ENCODE measurements at regions not wholly inside any gene's neighbourhood (a gene's known extent, or its start where the extent isn't known, plus 50 kb on each side); places are given as distances from the start of the nearest gene placed in this dataset.

- Histone ChIP-seq H3K9me3 (peaks cover 0 to 8% (median 0%) of the 10 kb centered on the region in 4 donors), H3K4me1 (no peaks in the 10 kb centered on the region), H3K4me3 (no peak overlapping the region), H3K27me3 (peaks cover 0 to 29% (median 0%) of the 10 kb centered on the region in 3 donors), H3K36me3 (no peaks in the 10 kb centered on the region), H3K27ac (no peak overlapping the region)
- intact Hi-C loops (cut with DNase I; ENCODE audit: low total_unique reads) = no loop called here
- TF ChIP-seq POLR2AphosphoS5 (IDR thresholded peaks at IDR 0.05) (no peak), CTCF (IDR thresholded peaks at IDR 0.05) (no peak), EP300 (IDR thresholded peaks at IDR 0.05) (no peak), POLR2A (IDR thresholded peaks at IDR 0.05) (no peak)
- DNase-seq = no peak
- WGBS, 5 donors = 66 to 78% (median 74%) methylated on average over 7 to 8 of the region's 8 CpGs
Observed at GRCh38 chr18:78918707-78919106, 60.9 kb upstream of the SALL3 start.

- intact Hi-C loops (cut with DNase I; ENCODE audit: low total_unique reads) = no loop called here
- Histone ChIP-seq H3K27ac (no peak overlapping the region), H3K27me3 (peaks cover 0 to 18% (median 0%) of the 10 kb centered on the region in 3 donors), H3K36me3 (no peaks in the 10 kb centered on the region), H3K4me3 (no peak overlapping the region), H3K9me3 (no peaks in the 10 kb centered on the region), H3K4me1 (no peaks in the 10 kb centered on the region)
- TF ChIP-seq POLR2A (IDR thresholded peaks at IDR 0.05) (no peak), POLR2AphosphoS5 (IDR thresholded peaks at IDR 0.05) (no peak), EP300 (IDR thresholded peaks at IDR 0.05) (no peak), CTCF (IDR thresholded peaks at IDR 0.05) (no peak)
- 80 to 86% (median 84%) methylated on average over 5 of the region's 5 CpGs for WGBS, 5 donors
- DNase-seq = no peak
Observed at GRCh38 chr18:78919956-78920355, 59.7 kb upstream of the SALL3 start.

- Histone ChIP-seq H3K36me3 (no peaks in the 10 kb centered on the region), H3K27me3 (peaks cover 0 to 18% (median 0%) of the 10 kb centered on the region in 3 donors), H3K9me3 (peaks cover 0 to 1% (median under 1%) of the 10 kb centered on the region in 4 donors), H3K4me3 (no peak overlapping the region), H3K4me1 (no peaks in the 10 kb centered on the region), H3K27ac (no peak overlapping the region)
- 83 to 87% (median 86%) methylated on average over 17 of the region's 17 CpGs for WGBS, 5 donors
- no peak for TF ChIP-seq POLR2AphosphoS5 (IDR thresholded peaks at IDR 0.05)
- no peak for DNase-seq
- intact Hi-C loops (cut with DNase I; ENCODE audit: low total_unique reads) = no loop called here
Observed at GRCh38 chr18:78920456-78921138, 59.0 kb upstream of the SALL3 start.

GRCh38 chr18:78922856-78923255, 56.8 kb upstream of the SALL3 start:
- intact Hi-C loops (cut with DNase I; ENCODE audit: low total_unique reads) = no loop called here
- H3K36me3 ChIP-seq = no peaks in the 10 kb centered on the region
- no peak overlapping the region for H3K27ac ChIP-seq
- WGBS, 5 donors = 76 to 89% (median 87%) methylated on average over 17 to 18 of the region's 18 CpGs
- no peaks in the 10 kb centered on the region for H3K4me1 ChIP-seq
- H3K4me3 ChIP-seq = no peak overlapping the region
- TF ChIP-seq CTCF (IDR thresholded peaks at IDR 0.05) (no peak), POLR2AphosphoS5 (IDR thresholded peaks at IDR 0.05) (no peak), POLR2A (IDR thresholded peaks at IDR 0.05) (no peak), EP300 (IDR thresholded peaks at IDR 0.05) (no peak)
- no peak for DNase-seq
- H3K9me3 ChIP-seq = peaks cover 0 to 8% (median 2%) of the 10 kb centered on the region in 4 donors
- H3K27me3 ChIP-seq = peaks cover 0 to 18% (median 0%) of the 10 kb centered on the region in 3 donors

- H3K27ac ChIP-seq = no peak overlapping the region
- no peak overlapping the region for H3K4me3 ChIP-seq
- no peaks in the 10 kb centered on the region for H3K4me1 ChIP-seq
- peaks cover 0 to 8% (median 2%) of the 10 kb centered on the region in 4 donors for H3K9me3 ChIP-seq
- no peaks in the 10 kb centered on the region for H3K36me3 ChIP-seq
- intact Hi-C loops (cut with DNase I; ENCODE audit: low total_unique reads) = no loop called here
- WGBS, 5 donors = 73 to 91% (median 91%) methylated on average over 6 to 14 of the region's 14 CpGs
- H3K27me3 ChIP-seq = peaks cover 0 to 18% (median 0%) of the 10 kb centered on the region in 3 donors
- no peak for TF ChIP-seq EP300 (IDR thresholded peaks at IDR 0.05)
- no peak for TF ChIP-seq CTCF (IDR thresholded peaks at IDR 0.05)
- no peak for TF ChIP-seq POLR2A (IDR thresholded peaks at IDR 0.05)
- TF ChIP-seq POLR2AphosphoS5 (IDR thresholded peaks at IDR 0.05) = no peak
- no peak for DNase-seq
Observed at GRCh38 chr18:78924301-78924700, 55.3 kb upstream of the SALL3 start.
